HepG2 (cell line): ENCODE measurements at regions not wholly inside any gene's neighbourhood (a gene's known extent, or its start where the extent isn't known, plus 50 kb on each side); places are given as distances from the start of the nearest gene placed in this dataset.

Experiments
- ATAC-seq: fragments of 200-7000 bp; cut with Tn5 transposase; 3 replicates; pipeline ENCODE4 v1.9.1; 2020; ENCODE audit warnings: mild to moderate bottlenecking, moderate library complexity
- BruUV-seq: library from RNA; stranded (reverse); fragments of 400-500 nt; replicated peaks from 2 replicates; lab custom pipeline; 2021; lab: Mats Ljungman, UMichigan
- CTCF ChIA-PET: fragments of 300-600 bp; formaldehyde crosslinking; extraction: SDS; loops from one replicate; lab custom pipeline; 2021; ENCODE audit warnings: low total read pairs, inconsistent platforms, low intra/inter-chr PET ratio; lab: Yijun Ruan, JAX
- POLR2A ChIA-PET: fragments of 350-600 bp; sonication (Branson Sonifier 250); formaldehyde crosslinking; loops from one replicate; lab custom pipeline; 2020; ENCODE audit warnings: antibody characterized with exemption, inconsistent platforms; lab: Yijun Ruan, JAX
- DNase-seq: peaks from one replicate; pipeline ENCODE4 v3.0.0-alpha.2; 2015; ENCODE audit warnings: low spot score
- FAIRE-seq: peaks from 3 replicates; lab custom pipeline; 2011; peaks lifted over from hg19 to GRCh38; lab: Jason Lieb, UNC
- H2AFZ ChIP-seq: one replicate; pipeline ENCODE4 v1.6.1; 2011; ENCODE audit warnings: low read length, inconsistent platforms
- H3K27ac ChIP-seq: fragments of 300-600 bp; 3 replicates; pipeline ENCODE4 v1.8.0; 2011; ENCODE audit warnings: mixed run types, mild to moderate bottlenecking, mixed read lengths, low read length, inconsistent platforms; ENCODE audit not compliant: insufficient read depth; ENCODE audit errors: extremely low read length
- H3K27me3 ChIP-seq, 2 experiments: fragments of 200-600 bp in 1 of 2; 2 replicates in 1 of 2; 3 replicates in 1 of 2; pipeline versions ENCODE4 v1.6.0 to v1.8.0; 2011; ENCODE audit warnings: low read length in 2 of 2, mild to moderate bottlenecking in 2 of 2, moderate library complexity in 2 of 2, inconsistent platforms in 1 of 2; ENCODE audit not compliant: insufficient read depth in 2 of 2, control insufficient read depth in 1 of 2
- H3K36me3 ChIP-seq, 2 experiments: fragments of 200-600 bp in 1 of 2; replicated peaks in 1 of 2; 2 replicates in 1 of 2; 3 replicates in 1 of 2; pipeline versions ENCODE4 v1.5.1 to v1.8.0; 2011; ENCODE audit warnings: low read length in 2 of 2, inconsistent platforms in 1 of 2; ENCODE audit not compliant: insufficient read depth in 2 of 2, control insufficient read depth in 1 of 2
- H3K4me1 ChIP-seq: 2 replicates; pipeline ENCODE4 v1.5.1; 2012; ENCODE audit warnings: low read length, inconsistent platforms; ENCODE audit not compliant: insufficient read depth
- H3K4me2 ChIP-seq: 2 replicates; pipeline ENCODE4 v1.6.0; 2011; ENCODE audit warnings: low read depth, low read length, inconsistent platforms
- H3K4me3 ChIP-seq, 3 experiments: fragments of 200-600 bp in 1 of 3; sonication (generic), shearing (Covaris generic) in 1 of 3; replicated peaks in 1 of 3; 2 replicates each; pipeline ENCODE4 v1.5.1; 2011 to 2016; ENCODE audit warnings: low read length in 3 of 3, inconsistent platforms in 2 of 3, low read depth in 2 of 3, mild to moderate bottlenecking in 2 of 3, control low read depth in 1 of 3, mixed read lengths in 1 of 3; ENCODE audit not compliant: insufficient read depth in 1 of 3
- H3K79me2 ChIP-seq: one replicate; pipeline ENCODE4 v1.6.1; 2011; ENCODE audit warnings: low read length, inconsistent platforms; ENCODE audit not compliant: insufficient read depth
- H3K9ac ChIP-seq: 2 replicates; pipeline ENCODE4 v1.6.0; 2011; ENCODE audit warnings: mild to moderate bottlenecking, low read depth, low read length, inconsistent platforms; ENCODE audit not compliant: insufficient read depth
- H3K9me3 ChIP-seq: 2 replicates; pipeline ENCODE4 v1.5.1; 2012; ENCODE audit warnings: mild to moderate bottlenecking, low read length
- H4K20me1 ChIP-seq: 2 replicates; pipeline ENCODE4 v1.6.0; 2011; ENCODE audit warnings: inconsistent platforms, mild to moderate bottlenecking, low read length, moderate library complexity; ENCODE audit not compliant: insufficient read depth
- GATA4 ChIP-seq: sonication (generic); IDR thresholded peaks from 2 replicates; pipeline ENCODE4 v1.6.1; 2016; ENCODE audit warnings: antibody characterized with exemption, low read depth, borderline replicate concordance
- HOXA3 ChIP-seq: sonication (generic); formaldehyde crosslinking; IDR thresholded peaks from 2 replicates; pipeline ENCODE4 v1.5.0; 2020; ENCODE audit warnings: missing genetic modification reagents
- IKZF4 ChIP-seq: sonication (generic); formaldehyde crosslinking; IDR thresholded peaks from 2 replicates; pipeline ENCODE4 v1.5.1; 2020; ENCODE audit warnings: borderline replicate concordance, mild to moderate bottlenecking, low read depth, missing genetic modification reagents; ENCODE audit errors: not compliant biosample characterization
- POLR2G ChIP-seq: fragments of 200-400 bp; formaldehyde crosslinking; IDR thresholded peaks from 2 replicates; pipeline ENCODE4 v1.6.1; 2018; ENCODE audit warnings: mild to moderate bottlenecking, low read depth, low read length, moderate library complexity
- RAD51 ChIP-seq: fragments of 450-650 bp; IDR thresholded peaks from 2 replicates; pipeline ENCODE4 v1.6.1; 2016; ENCODE audit warnings: borderline replicate concordance
- RELA ChIP-seq: sonication (generic); formaldehyde crosslinking; IDR thresholded peaks from 2 replicates; pipeline ENCODE4 v1.4.0; 2020; ENCODE audit warnings: missing genetic modification reagents
- RORA ChIP-seq: sonication (generic); formaldehyde crosslinking; IDR thresholded peaks from 2 replicates; pipeline ENCODE4 v1.5.0; 2020; ENCODE audit warnings: mild to moderate bottlenecking, missing genetic modification reagents, moderate library complexity
- SRSF4 ChIP-seq: fragments of 200-400 bp; formaldehyde crosslinking; IDR thresholded peaks from one replicate; pipeline ENCODE4 v1.6.1; 2018; ENCODE audit warnings: mild to moderate bottlenecking, low read depth, low read length, moderate library complexity; ENCODE audit not compliant: poor library complexity, severe bottlenecking
- TSC22D2 ChIP-seq: sonication (generic); formaldehyde crosslinking; IDR thresholded peaks from 2 replicates; pipeline ENCODE4 v1.5.1; 2020; ENCODE audit warnings: missing genetic modification reagents, mild to moderate bottlenecking, borderline replicate concordance
- ZNF12 ChIP-seq: sonication (generic); formaldehyde crosslinking; IDR thresholded peaks from 2 replicates; pipeline ENCODE4 v1.5.0; 2020; ENCODE audit warnings: missing genetic modification reagents
- ZNF512 ChIP-seq: sonication (generic); formaldehyde crosslinking; IDR thresholded peaks from 2 replicates; pipeline ENCODE4 v1.4.0; 2020; ENCODE audit warnings: mild to moderate bottlenecking, missing genetic modification reagents
- ZNF549 ChIP-seq: sonication (generic); formaldehyde crosslinking; IDR thresholded peaks from 2 replicates; pipeline ENCODE4 v1.5.0; 2020; ENCODE audit warnings: missing genetic modification reagents
- ZNF598 ChIP-seq: sonication (generic); formaldehyde crosslinking; IDR thresholded peaks from 2 replicates; pipeline ENCODE4 v1.5.1; 2020; ENCODE audit warnings: mild to moderate bottlenecking, missing genetic modification reagents, borderline replicate concordance
- WGBS: methylation state at CpG from one replicate; pipeline ENCODE4 v1.1.6; 2017; ENCODE audit warnings: low lambda C conversion rate; 5-methylcytosine and 5-hydroxymethylcytosine counted together
- in situ Hi-C: cut with HindIII; loops from 2 replicates; pipeline ENCODE4 v1.10.0; 2017; ENCODE audit warnings: low pct_unique_long_range_greater_than_20kb; ENCODE audit not compliant: extremely low pct_ligation_motif_present
- intact Hi-C: fragments of 100-400 bp; cut with micrococcal nuclease; formaldehyde crosslinking; loops from one replicate; pipeline ENCODE4 v1.10.0; 2022; ENCODE audit not compliant: unreplicated experiment
- TF ChIP-seq, protein P1 (sequence below): sonication (generic); formaldehyde crosslinking; IDR thresholded peaks from 2 replicates; pipeline ENCODE4 v1.8.1; 2023; ENCODE audit warnings: mild to moderate bottlenecking, missing genetic modification reagents, borderline replicate concordance
- TF ChIP-seq, protein P2 (sequence below): sonication (generic); formaldehyde crosslinking; IDR thresholded peaks from 2 replicates; pipeline ENCODE4 v1.4.0; 2020; ENCODE audit warnings: mild to moderate bottlenecking, missing genetic modification reagents
- TF ChIP-seq, protein P3 (sequence below): sonication (generic); formaldehyde crosslinking; IDR thresholded peaks from 2 replicates; pipeline ENCODE4 v1.9.0; 2022; ENCODE audit warnings: low read depth, missing genetic modification reagents
- TF ChIP-seq, protein P4 (sequence below): sonication (generic); formaldehyde crosslinking; IDR thresholded peaks from 2 replicates; pipeline ENCODE4 v1.4.0; 2020; ENCODE audit warnings: mild to moderate bottlenecking, missing genetic modification reagents

- no peak overlapping the region for H3K4me2 ChIP-seq
- no TSS peak for BruUV-seq
- intact Hi-C loops = no loop called here
- H3K9me3 ChIP-seq = no peaks in the 10 kb centered on the region
- no peaks in the 10 kb centered on the region for H4K20me1 ChIP-seq
- 50% methylated on average over 2 of the region's 2 CpGs for WGBS
- H3K9ac ChIP-seq = no peak overlapping the region
- H2AFZ ChIP-seq = no peak overlapping the region
- H3K27ac ChIP-seq = no peak overlapping the region
- no peaks in the 10 kb centered on the region for H3K36me3 ChIP-seq
- in situ Hi-C loops = no loop called here
- peaks cover 6% of the 10 kb centered on the region; the same call in 1 of the 2 replicates for H3K4me1 ChIP-seq
- H3K4me3 ChIP-seq = no peak overlapping the region
- CTCF ChIA-PET = no interaction called here
- POLR2A ChIA-PET = no interaction called here
- ATAC-seq (no peak), FAIRE-seq (no peak), DNase-seq (no peak)
- H3K79me2 ChIP-seq = no peaks in the 10 kb centered on the region
- H3K27me3 ChIP-seq = no peaks in the 10 kb centered on the region
- TF ChIP-seq ZNF12 = no peak
- TF ChIP-seq, protein P1, sequence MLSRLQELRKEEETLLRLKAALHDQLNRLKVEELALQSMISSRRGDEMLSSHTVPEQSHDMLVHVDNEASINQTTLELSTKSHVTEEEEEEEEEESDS = no peak
- TF ChIP-seq HOXA3 = no peak
- TF ChIP-seq ZNF512 = no peak
- no peak for TF ChIP-seq ZNF598 (CRISPR knock-in tag)
- no peak for TF ChIP-seq RORA (CRISPR knock-in tag)
- TF ChIP-seq, protein P2, sequence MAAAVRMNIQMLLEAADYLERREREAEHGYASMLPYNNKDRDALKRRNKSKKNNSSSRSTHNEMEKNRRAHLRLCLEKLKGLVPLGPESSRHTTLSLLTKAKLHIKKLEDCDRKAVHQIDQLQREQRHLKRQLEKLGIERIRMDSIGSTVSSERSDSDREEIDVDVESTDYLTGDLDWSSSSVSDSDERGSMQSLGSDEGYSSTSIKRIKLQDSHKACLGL (CRISPR knock-in tag) = no peak
- TF ChIP-seq, protein P3, sequence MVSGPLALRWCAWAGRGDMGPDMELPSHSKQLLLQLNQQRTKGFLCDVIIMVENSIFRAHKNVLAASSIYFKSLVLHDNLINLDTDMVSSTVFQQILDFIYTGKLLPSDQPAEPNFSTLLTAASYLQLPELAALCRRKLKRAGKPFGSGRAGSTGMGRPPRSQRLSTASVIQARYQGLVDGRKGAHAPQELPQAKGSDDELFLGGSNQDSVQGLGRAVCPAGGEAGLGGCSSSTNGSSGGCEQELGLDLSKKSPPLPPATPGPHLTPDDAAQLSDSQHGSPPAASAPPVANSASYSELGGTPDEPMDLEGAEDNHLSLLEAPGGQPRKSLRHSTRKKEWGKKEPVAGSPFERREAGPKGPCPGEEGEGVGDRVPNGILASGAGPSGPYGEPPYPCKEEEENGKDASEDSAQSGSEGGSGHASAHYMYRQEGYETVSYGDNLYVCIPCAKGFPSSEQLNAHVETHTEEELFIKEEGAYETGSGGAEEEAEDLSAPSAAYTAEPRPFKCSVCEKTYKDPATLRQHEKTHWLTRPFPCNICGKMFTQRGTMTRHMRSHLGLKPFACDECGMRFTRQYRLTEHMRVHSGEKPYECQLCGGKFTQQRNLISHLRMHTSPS = no peak
- no peak for TF ChIP-seq ZNF549 (CRISPR knock-in tag)
- TF ChIP-seq RELA (CRISPR knock-in tag) = no peak
- TF ChIP-seq IKZF4 (CRISPR knock-in tag) = no peak
- TF ChIP-seq, protein P4, sequence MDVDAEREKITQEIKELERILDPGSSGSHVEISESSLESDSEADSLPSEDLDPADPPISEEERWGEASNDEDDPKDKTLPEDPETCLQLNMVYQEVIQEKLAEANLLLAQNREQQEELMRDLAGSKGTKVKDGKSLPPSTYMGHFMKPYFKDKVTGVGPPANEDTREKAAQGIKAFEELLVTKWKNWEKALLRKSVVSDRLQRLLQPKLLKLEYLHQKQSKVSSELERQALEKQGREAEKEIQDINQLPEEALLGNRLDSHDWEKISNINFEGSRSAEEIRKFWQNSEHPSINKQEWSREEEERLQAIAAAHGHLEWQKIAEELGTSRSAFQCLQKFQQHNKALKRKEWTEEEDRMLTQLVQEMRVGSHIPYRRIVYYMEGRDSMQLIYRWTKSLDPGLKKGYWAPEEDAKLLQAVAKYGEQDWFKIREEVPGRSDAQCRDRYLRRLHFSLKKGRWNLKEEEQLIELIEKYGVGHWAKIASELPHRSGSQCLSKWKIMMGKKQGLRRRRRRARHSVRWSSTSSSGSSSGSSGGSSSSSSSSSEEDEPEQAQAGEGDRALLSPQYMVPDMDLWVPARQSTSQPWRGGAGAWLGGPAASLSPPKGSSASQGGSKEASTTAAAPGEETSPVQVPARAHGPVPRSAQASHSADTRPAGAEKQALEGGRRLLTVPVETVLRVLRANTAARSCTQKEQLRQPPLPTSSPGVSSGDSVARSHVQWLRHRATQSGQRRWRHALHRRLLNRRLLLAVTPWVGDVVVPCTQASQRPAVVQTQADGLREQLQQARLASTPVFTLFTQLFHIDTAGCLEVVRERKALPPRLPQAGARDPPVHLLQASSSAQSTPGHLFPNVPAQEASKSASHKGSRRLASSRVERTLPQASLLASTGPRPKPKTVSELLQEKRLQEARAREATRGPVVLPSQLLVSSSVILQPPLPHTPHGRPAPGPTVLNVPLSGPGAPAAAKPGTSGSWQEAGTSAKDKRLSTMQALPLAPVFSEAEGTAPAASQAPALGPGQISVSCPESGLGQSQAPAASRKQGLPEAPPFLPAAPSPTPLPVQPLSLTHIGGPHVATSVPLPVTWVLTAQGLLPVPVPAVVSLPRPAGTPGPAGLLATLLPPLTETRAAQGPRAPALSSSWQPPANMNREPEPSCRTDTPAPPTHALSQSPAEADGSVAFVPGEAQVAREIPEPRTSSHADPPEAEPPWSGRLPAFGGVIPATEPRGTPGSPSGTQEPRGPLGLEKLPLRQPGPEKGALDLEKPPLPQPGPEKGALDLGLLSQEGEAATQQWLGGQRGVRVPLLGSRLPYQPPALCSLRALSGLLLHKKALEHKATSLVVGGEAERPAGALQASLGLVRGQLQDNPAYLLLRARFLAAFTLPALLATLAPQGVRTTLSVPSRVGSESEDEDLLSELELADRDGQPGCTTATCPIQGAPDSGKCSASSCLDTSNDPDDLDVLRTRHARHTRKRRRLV (CRISPR knock-in tag) = no peak
- no peak for TF ChIP-seq POLR2G
- no peak for TF ChIP-seq TSC22D2
- no peak for TF ChIP-seq RAD51
- TF ChIP-seq SRSF4 = no peak
- no peak for TF ChIP-seq GATA4
These were observed 68.1 kb upstream of the ITPRID2 start for GRCh38 chr2:181823405-181823804.
